ENCODE measurements at regions not wholly inside any gene's neighbourhood (a gene's known extent, or its start where the extent isn't known, plus 50 kb on each side); places are given as distances from the start of the nearest gene placed in this dataset.

GRCh38 chr2:19178175-19178574, 180.2 kb downstream of the OSR1 start:
- TF ChIP-seq CTCF (IDR thresholded peaks at IDR 0.05; ENCODE audit: poor library complexity, severe bottlenecking) (no peak), RAD21 (conservative IDR thresholded peaks at IDR 0.05) (no peak), REST (IDR thresholded peaks at IDR 0.05; ENCODE audit: borderline replicate concordance) (no peak), SMC3 (conservative IDR thresholded peaks at IDR 0.05; ENCODE audit: poor library complexity) (no peak), MXI1 (conservative IDR thresholded peaks at IDR 0.05; ENCODE audit: poor library complexity, severe bottlenecking) (no peak), EZH2 (IDR thresholded peaks at IDR 0.05; ENCODE audit: borderline replicate concordance, insufficient read depth, low read length, poor library complexity, severe bottlenecking) (no peak), POLR2AphosphoS5 (IDR thresholded peaks at IDR 0.05) (no peak)
- H4K20me1 ChIP-seq (ENCODE audit: insufficient read depth) = no peaks in the 10 kb centered on the region
- H3K27ac ChIP-seq (ENCODE audit: low read length) = no peak overlapping the region
- H3K79me2 ChIP-seq (replicated peaks; ENCODE audit: insufficient read depth, low read length) = no peaks in the 10 kb centered on the region
- no peaks in the 10 kb centered on the region for H3K9me2 ChIP-seq (ENCODE audit: insufficient read depth, low read length)
- no peak overlapping the region for H3K9ac ChIP-seq (ENCODE audit: low read length)
- H3K4me3 ChIP-seq (ENCODE audit: low read length) = no peak overlapping the region
- H3K4me2 ChIP-seq (ENCODE audit: low read length) = no peak overlapping the region
- no peaks in the 10 kb centered on the region for H3K9me3 ChIP-seq (ENCODE audit: low read length)
- H3K27me3 ChIP-seq (ENCODE audit: insufficient read depth, low read depth, low read length) = no peaks in the 10 kb centered on the region
- H3F3A ChIP-seq (ENCODE audit: insufficient read depth, low read length, poor library complexity, severe bottlenecking) = no peaks in the 10 kb centered on the region
- H2AFZ ChIP-seq (ENCODE audit: low read depth, low read length) = no peak overlapping the region
- H3K36me3 ChIP-seq (ENCODE audit: insufficient read depth, low read length) = no peaks in the 10 kb centered on the region

- H2AFZ ChIP-seq (ENCODE audit: low read depth, low read length) = no peak overlapping the region
Measured at GRCh38 chr2:19176977-19177376, 181.4 kb downstream of the OSR1 start.

More at GRCh38 chr2:19176977-19177376, 181.4 kb downstream of the OSR1 start:
- no peaks in the 10 kb centered on the region for H3K9me3 ChIP-seq (ENCODE audit: low read length)
- no peaks in the 10 kb centered on the region for H4K20me1 ChIP-seq (ENCODE audit: insufficient read depth)
- no peak overlapping the region for H3K4me3 ChIP-seq (ENCODE audit: low read length)
- H3F3A ChIP-seq (ENCODE audit: insufficient read depth, low read length, poor library complexity, severe bottlenecking) = no peaks in the 10 kb centered on the region
- no peak overlapping the region for H3K9ac ChIP-seq (ENCODE audit: low read length)
- H3K27me3 ChIP-seq (ENCODE audit: insufficient read depth, low read depth, low read length) = no peaks in the 10 kb centered on the region
- H3K79me2 ChIP-seq (replicated peaks; ENCODE audit: insufficient read depth, low read length) = no peaks in the 10 kb centered on the region
- H3K9me2 ChIP-seq (ENCODE audit: insufficient read depth, low read length) = no peaks in the 10 kb centered on the region
- H3K27ac ChIP-seq (ENCODE audit: low read length) = no peak overlapping the region
- no peaks in the 10 kb centered on the region for H3K36me3 ChIP-seq (ENCODE audit: insufficient read depth, low read length)
- no peak overlapping the region for H3K4me2 ChIP-seq (ENCODE audit: low read length)
- no peak for TF ChIP-seq POLR2AphosphoS5 (IDR thresholded peaks at IDR 0.05)
- TF ChIP-seq MXI1 (conservative IDR thresholded peaks at IDR 0.05; ENCODE audit: poor library complexity, severe bottlenecking) = no peak
- TF ChIP-seq CTCF (IDR thresholded peaks at IDR 0.05; ENCODE audit: poor library complexity, severe bottlenecking) = no peak
- no peak for TF ChIP-seq EZH2 (IDR thresholded peaks at IDR 0.05; ENCODE audit: borderline replicate concordance, insufficient read depth, low read length, poor library complexity, severe bottlenecking)
- no peak for TF ChIP-seq RAD21 (conservative IDR thresholded peaks at IDR 0.05)
- TF ChIP-seq REST (IDR thresholded peaks at IDR 0.05; ENCODE audit: borderline replicate concordance) = no peak

All from neural cell (in vitro differentiated cells).